ENCODE measurements at regions not wholly inside any gene's neighbourhood (a gene's known extent, or its start where the extent isn't known, plus 50 kb on each side); places are given as distances from the start of the nearest gene placed in this dataset.

GRCh38 chr3:107100573-107100972, 276.7 kb upstream of the CCDC54 start:
- TF ChIP-seq CTCF (IDR thresholded peaks at IDR 0.05) (no peak), RFX5 (IDR thresholded peaks at IDR 0.05; ENCODE audit: low read length) (no peak), TEAD4 (IDR thresholded peaks at IDR 0.05; ENCODE audit: borderline replicate concordance, insufficient read depth) (no peak), USF2 (IDR thresholded peaks at IDR 0.05; ENCODE audit: borderline replicate concordance, low read depth, low read length) (no peak), YY1 (IDR thresholded peaks at IDR 0.05; ENCODE audit: low read depth) (no peak), EP300 (IDR thresholded peaks at IDR 0.05; ENCODE audit: borderline replicate concordance in 1 of 2, low read depth in 1 of 2, low read length in 1 of 2) (no peak), NFIC (IDR thresholded peaks at IDR 0.05; ENCODE audit: borderline replicate concordance) (no peak)

Measured in SK-N-SH (cell line).